Mammary epithelial cell (primary cell): ENCODE measurements at regions not wholly inside any gene's neighbourhood (a gene's known extent, or its start where the extent isn't known, plus 50 kb on each side); places are given as distances from the start of the nearest gene placed in this dataset.

Source experiments
- EZH2 ChIP-seq: IDR thresholded peaks from 2 replicates; pipeline ENCODE4 v1.6.1; 2012; ENCODE audit warnings: low read length, inconsistent platforms, borderline replicate concordance
- TF ChIP-seq, protein P1 (sequence below), 2 donors: IDR thresholded peaks in 1 of 2; conservative IDR thresholded peaks in 1 of 2; 2 replicates each; pipeline ENCODE4 v1.5.1; 2011 to 2012; ENCODE audit warnings: inconsistent platforms in 2 of 2, low read length in 2 of 2, mild to moderate bottlenecking in 2 of 2, control low read depth in 1 of 2, low read depth in 1 of 2; ENCODE audit not compliant: insufficient read depth in 1 of 2; ENCODE audit errors: extremely low read depth in 1 of 2

GRCh38 chr1:234893359-234893724 is 235.3 kb downstream of the TOMM20 start:
- TF ChIP-seq, protein P1, sequence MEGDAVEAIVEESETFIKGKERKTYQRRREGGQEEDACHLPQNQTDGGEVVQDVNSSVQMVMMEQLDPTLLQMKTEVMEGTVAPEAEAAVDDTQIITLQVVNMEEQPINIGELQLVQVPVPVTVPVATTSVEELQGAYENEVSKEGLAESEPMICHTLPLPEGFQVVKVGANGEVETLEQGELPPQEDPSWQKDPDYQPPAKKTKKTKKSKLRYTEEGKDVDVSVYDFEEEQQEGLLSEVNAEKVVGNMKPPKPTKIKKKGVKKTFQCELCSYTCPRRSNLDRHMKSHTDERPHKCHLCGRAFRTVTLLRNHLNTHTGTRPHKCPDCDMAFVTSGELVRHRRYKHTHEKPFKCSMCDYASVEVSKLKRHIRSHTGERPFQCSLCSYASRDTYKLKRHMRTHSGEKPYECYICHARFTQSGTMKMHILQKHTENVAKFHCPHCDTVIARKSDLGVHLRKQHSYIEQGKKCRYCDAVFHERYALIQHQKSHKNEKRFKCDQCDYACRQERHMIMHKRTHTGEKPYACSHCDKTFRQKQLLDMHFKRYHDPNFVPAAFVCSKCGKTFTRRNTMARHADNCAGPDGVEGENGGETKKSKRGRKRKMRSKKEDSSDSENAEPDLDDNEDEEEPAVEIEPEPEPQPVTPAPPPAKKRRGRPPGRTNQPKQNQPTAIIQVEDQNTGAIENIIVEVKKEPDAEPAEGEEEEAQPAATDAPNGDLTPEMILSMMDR (conservative IDR thresholded peaks at IDR 0.05 in 1 of 2, IDR thresholded peaks at IDR 0.05 in 1 of 2; ENCODE audit: extremely low read depth in 1 of 2, insufficient read depth in 1 of 2, low read depth in 1 of 2, low read length in 2 of 2) = no peak
- TF ChIP-seq EZH2 = no peak
